Upper lobe of left lung (tissue), 4 donors: ENCODE measurements at regions not wholly inside any gene's neighbourhood (a gene's known extent, or its start where the extent isn't known, plus 50 kb on each side); places are given as distances from the start of the nearest gene placed in this dataset.

Experiments
- CTCF ChIP-seq, 6 experiments: fragments of 450-650 bp in 4 of 6; fragments of 200-600 bp in 2 of 6; sonication (generic) in 2 of 6; IDR thresholded peaks; one replicate each; pipeline ENCODE4 v1.5.1; 2016 to 2019; ENCODE audit warnings: antibody characterized with exemption in 6 of 6
- EP300 ChIP-seq, 4 donors: sonication (generic); formaldehyde crosslinking; IDR thresholded peaks; one replicate each; pipeline ENCODE4 v1.5.1; 2017; ENCODE audit warnings: antibody characterized with exemption in 4 of 4, control low read depth in 2 of 4

- TF ChIP-seq CTCF (IDR thresholded peaks at IDR 0.05), result no peak
- TF ChIP-seq EP300 (IDR thresholded peaks at IDR 0.05), result no peak
These were observed 69.6 kb upstream of the MDFIC start for GRCh38 chr7:114852293-114852692.
